GM12892 (cell line): ENCODE measurements at regions not wholly inside any gene's neighbourhood (a gene's known extent, or its start where the extent isn't known, plus 50 kb on each side); places are given as distances from the start of the nearest gene placed in this dataset.
"Not testable (repeated sequence)": the region's sequence is repeated elsewhere in the genome, so short reads cannot be mapped to it uniquely, and the experiment has no call there.

Experiments
- POLR2A ChIP-seq: IDR thresholded peaks from 2 replicates; pipeline ENCODE4 v1.6.1; 2011; ENCODE audit warnings: low read depth, low read length, control low read depth
- POLR2AphosphoS5 ChIP-seq: IDR thresholded peaks from 2 replicates; pipeline ENCODE4 v1.6.1; 2011; ENCODE audit warnings: low read depth, low read length, control low read depth

DNA sequence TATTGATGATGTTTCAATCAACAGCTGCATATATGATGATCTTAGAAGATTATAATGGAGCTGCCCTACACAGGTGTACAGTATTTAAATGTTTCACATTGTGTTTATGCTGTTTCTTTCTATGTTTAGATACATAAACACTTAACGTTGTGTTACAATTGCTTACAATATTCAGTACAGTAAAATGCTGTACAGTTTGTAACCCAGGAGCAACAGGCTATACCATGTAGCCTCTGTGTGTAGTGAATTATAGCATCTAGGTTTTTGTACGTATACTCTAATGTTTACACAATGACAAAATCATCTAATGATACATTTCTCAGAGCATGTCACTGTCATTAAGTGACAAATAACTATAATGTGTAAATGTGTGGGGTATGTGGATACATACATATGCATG lies 80.5 kb upstream of the CPEB2 start:
- not testable (repeated sequence) for TF ChIP-seq POLR2AphosphoS5, POLR2A
